Natural killer cell treated with Interleukin-12 subunit alpha and Interleukin-12 subunit beta and Interleukin-15 and Interleukin-18, amount 100 ng/mL, for 72 hours (primary cell): ENCODE measurements at regions not wholly inside any gene's neighbourhood (a gene's known extent, or its start where the extent isn't known, plus 50 kb on each side); places are given as distances from the start of the nearest gene placed in this dataset.
A peak's percentile ranks its signal among the peaks of the same experiment; 100 is the strongest.

Experiments used
- ATAC-seq, 2 donors: fragments of 150-1000 bp; cut with Tn5 transposase in 1 of 2; sonication (Bioruptor Pico), chemical (Tn5 transposase) in 1 of 2; 2 replicates each; pipeline ENCODE4 v1.10.0; 2021
- DNase-seq: peaks from one replicate; pipeline ENCODE4 v3.0.0; 2022; ENCODE audit warnings: low spot score
- H3K27ac Mint-ChIP-seq, 2 donors: 1 replicate in 1 of 2; 2 replicates in 1 of 2; pipeline ENCODE4 v1.8.0; 2022; ENCODE audit warnings: mixed read lengths in 2 of 2, mild to moderate bottlenecking in 1 of 2, moderate library complexity in 1 of 2
- H3K27me3 Mint-ChIP-seq, 2 donors: 1 replicate in 1 of 2; 2 replicates in 1 of 2; pipeline ENCODE4 v1.8.0; 2022; ENCODE audit warnings: mixed read lengths in 2 of 2
- H3K36me3 Mint-ChIP-seq: one replicate; pipeline ENCODE4 v1.8.0; 2022; ENCODE audit warnings: mixed read lengths
- H3K4me1 Mint-ChIP-seq, 2 donors: 1 replicate in 1 of 2; 2 replicates in 1 of 2; pipeline ENCODE4 v1.8.0; 2022; ENCODE audit warnings: low read depth in 2 of 2, mixed read lengths in 2 of 2, mild to moderate bottlenecking in 1 of 2
- H3K4me3 Mint-ChIP-seq: one replicate; pipeline ENCODE4 v1.8.0; 2022; ENCODE audit warnings: mixed read lengths
- H3K9me3 Mint-ChIP-seq: 2 replicates; pipeline ENCODE4 v1.8.0; 2022; ENCODE audit warnings: mixed read lengths

DNA sequence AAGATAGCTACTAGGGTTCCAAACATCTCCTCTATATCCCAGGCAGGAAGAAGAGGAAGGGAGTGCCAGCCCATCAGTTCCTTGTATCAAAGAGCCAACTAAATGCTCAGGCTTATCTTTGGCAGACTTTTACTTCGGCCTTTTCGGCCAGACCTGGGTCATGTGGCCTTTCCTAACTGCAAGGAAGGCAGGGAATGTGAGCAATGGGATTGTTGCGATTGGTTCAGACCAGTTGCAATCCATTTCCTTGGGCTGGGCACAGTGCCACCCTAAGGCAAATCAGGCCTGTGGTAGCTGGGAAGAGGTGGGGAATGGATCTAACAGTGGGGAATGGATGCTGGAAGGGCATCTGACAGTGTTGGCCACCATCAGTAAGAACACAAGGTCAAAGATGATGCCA, 109.9 kb downstream of the RPS24 start:
- H3K9me3 Mint-ChIP-seq, result no peaks in the 10 kb centered on the region

DNA sequence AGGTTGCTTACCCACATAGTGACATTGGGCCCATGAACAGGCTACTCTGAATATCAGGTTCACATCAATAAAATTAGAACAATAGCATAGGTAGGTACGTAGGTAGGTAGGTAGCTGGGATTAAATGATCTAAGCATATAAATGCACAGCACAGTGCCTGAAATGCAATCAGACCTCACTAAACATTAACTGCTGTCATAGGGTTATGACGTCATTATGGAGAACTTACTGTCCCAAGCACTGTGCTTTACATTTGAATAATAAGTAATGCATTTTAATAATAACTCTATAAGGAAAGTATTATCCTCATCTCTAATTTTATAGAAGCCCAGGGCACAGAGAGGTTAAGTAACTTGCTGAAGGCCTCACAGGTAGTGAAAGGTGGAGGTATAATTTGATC, 112.5 kb downstream of the RPS24 start:
- Mint-ChIP-seq H3K4me1 (no peaks in the 10 kb centered on the region), H3K9me3 (no peaks in the 10 kb centered on the region), H3K36me3 (no peaks in the 10 kb centered on the region), H3K27ac (no peak overlapping the region), H3K27me3 (peaks cover 8 to 14% of the 10 kb centered on the region in 2 donors), H3K4me3 (no peak overlapping the region)
- DNase-seq (no peak), ATAC-seq (no peak)

More for the DNA sequence above, 109.9 kb downstream of the RPS24 start:
- H3K4me1 Mint-ChIP-seq, result no peaks in the 10 kb centered on the region
- H3K27me3 Mint-ChIP-seq, result peaks cover 10 to 21% of the 10 kb centered on the region in 2 donors
- no peak overlapping the region for H3K4me3 Mint-ChIP-seq
- no peaks in the 10 kb centered on the region for H3K36me3 Mint-ChIP-seq
- DNase-seq (no peak), ATAC-seq (no peak)
- H3K27ac Mint-ChIP-seq, result no peak overlapping the region

DNA sequence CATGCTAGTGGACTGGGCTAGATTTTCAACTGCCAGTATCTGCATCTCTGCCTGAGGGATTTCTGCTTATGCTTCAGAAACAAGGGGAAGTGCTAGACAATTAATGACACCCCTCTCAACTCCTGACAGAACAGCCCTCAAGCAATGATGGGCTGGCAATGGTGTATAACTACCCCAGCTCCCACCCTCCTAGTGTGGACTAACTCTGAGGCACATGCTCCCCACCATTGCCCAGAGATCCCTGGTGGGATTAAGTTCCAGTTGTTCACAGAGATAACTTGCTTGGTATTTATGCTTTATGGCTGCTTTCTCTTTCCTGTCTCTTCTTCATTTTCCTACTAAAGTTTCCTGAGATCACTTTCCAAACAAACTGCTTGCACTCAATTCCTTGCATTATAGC, 113.5 kb downstream of the RPS24 start:
- H3K27me3 Mint-ChIP-seq, result peaks cover 2 to 8% of the 10 kb centered on the region in 2 donors
- no peaks in the 10 kb centered on the region for H3K36me3 Mint-ChIP-seq
- no peaks in the 10 kb centered on the region for H3K4me1 Mint-ChIP-seq
- H3K9me3 Mint-ChIP-seq, result no peaks in the 10 kb centered on the region
- H3K27ac Mint-ChIP-seq, result no peak overlapping the region
- no peak overlapping the region for H3K4me3 Mint-ChIP-seq
- DNase-seq (no peak), ATAC-seq (no peak)

DNA sequence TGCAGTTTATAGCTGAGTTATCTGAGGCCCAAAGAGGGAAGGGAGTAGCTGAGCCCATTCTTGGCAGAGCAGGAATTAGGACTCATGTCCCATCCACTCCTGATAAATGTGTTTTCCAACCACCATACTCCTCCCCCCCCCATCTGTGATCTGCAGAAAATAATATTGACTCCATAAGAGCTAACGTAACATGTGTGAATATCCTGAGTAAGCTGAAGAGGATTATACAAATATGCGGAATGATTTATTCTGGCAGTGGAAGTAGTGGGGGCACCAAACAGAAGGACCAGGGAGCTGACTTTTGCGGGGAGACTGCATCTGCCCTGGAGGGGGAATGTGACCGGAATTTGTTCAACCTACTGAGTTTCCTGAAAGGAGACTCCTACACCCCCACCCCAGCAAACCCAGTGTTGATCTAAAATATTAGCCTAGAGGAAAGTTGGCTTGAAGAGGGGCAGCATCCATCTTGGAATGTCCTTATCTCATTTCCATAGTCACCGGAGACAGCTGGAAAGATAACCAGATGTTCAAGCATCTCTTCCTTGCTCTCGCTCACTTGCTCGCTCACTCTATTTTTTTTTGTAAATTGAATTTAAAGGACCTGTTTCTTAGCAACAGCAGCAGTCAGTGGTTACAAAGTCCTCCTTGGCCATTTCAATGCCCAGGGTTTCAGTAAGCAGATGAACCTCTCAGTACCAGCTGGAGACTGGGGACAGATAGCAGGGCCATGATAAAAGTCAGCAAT, 114.7 kb downstream of the RPS24 start:
- Mint-ChIP-seq H3K27ac (no peak overlapping the region), H3K9me3 (no peaks in the 10 kb centered on the region), H3K27me3 (peaks cover 0 to 8% of the 10 kb centered on the region in 2 donors), H3K4me3 (no peak overlapping the region), H3K36me3 (no peaks in the 10 kb centered on the region), H3K4me1 (no peaks in the 10 kb centered on the region)
- no peak for ATAC-seq
- DNase-seq, result no peak

DNA sequence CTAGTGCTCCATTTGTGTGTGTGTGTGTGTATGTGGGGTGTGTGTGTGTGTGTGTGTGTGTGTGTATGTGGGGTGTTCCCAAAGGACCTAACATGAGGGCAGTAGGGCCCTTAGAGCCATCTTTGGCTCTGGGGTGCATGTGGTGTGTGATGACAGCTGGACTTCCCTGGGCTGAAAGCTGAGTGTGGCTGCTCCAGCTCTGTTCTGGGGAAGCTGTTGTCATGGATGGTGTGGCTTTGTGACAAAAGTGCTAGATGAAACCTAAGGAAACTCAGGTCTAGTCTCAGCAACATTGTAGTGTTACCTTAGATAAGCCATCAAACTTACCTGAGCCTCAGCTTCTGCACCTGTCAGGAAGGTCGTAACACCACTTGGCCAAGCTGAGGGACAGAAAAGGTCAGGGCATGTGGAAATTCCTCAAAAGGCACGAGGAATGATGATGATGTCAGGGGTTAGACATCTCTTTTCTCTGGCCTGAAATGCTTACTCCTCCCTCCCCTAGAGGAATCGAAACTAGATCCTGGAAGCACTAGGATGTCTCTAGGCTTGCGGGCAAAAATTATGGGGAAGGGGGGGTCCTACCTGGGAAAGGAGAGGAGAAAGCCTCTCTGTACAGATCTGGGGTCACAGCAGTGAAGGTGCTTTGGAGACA, 115.4 kb downstream of the RPS24 start:
- ATAC-seq (no peak), DNase-seq (no peak)
- peaks cover 0 to 8% of the 10 kb centered on the region in 2 donors for H3K27me3 Mint-ChIP-seq
- no peaks in the 10 kb centered on the region for H3K9me3 Mint-ChIP-seq
- no peaks in the 10 kb centered on the region for H3K4me1 Mint-ChIP-seq
- H3K4me3 Mint-ChIP-seq, result no peak overlapping the region
- H3K36me3 Mint-ChIP-seq, result no peaks in the 10 kb centered on the region
- no peak overlapping the region for H3K27ac Mint-ChIP-seq

DNA sequence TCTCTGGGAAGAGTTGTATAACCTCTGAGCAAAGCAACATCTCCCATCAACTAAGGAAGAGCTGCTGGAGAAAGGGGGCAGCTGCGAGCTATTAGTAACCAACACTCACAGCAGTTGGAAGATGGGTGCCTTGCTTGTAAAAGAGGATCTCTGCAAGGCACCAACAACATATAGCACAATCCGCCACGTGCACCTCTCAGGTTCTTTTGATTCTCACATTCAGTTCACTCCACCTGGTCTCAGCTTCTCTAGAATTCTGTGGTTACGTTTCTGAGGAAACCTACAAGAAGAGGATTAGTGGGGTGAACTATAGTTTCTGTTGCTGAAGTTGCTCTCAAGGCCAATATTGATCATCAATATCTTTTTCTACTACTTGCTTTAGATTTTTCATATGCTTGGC, 117.1 kb downstream of the RPS24 start:
- H3K9me3 Mint-ChIP-seq, result no peaks in the 10 kb centered on the region
- ATAC-seq (no peak), DNase-seq (no peak)
- no peak overlapping the region for H3K4me3 Mint-ChIP-seq
- no peaks in the 10 kb centered on the region for H3K36me3 Mint-ChIP-seq
- no peaks in the 10 kb centered on the region for H3K27me3 Mint-ChIP-seq
- no peak overlapping the region for H3K27ac Mint-ChIP-seq
- H3K4me1 Mint-ChIP-seq, result peaks cover 5 to 7% of the 10 kb centered on the region in 2 donors

DNA sequence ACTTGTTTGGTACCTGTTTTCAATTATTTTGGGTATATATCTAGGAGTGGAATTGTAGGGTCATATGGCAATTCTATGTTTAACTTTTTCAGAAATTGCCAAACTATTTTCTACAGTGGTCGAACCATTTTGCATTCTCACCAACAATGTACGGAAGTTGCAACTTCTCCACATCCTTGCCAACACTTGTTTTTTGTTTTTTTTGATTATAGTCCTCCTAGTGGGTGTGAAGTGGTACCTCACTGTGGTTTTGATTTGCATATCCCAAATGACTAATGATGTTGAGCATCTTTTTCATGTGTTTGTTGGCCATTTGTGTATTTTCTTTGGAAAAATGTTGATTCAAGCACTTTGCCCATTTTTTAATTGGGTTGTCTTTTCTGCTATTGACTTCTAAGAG, 122.1 kb downstream of the RPS24 start:
- H3K36me3 Mint-ChIP-seq, result peaks cover 5% of the 10 kb centered on the region
- no peak overlapping the region for H3K27ac Mint-ChIP-seq
- H3K9me3 Mint-ChIP-seq, result no peaks in the 10 kb centered on the region
- H3K4me3 Mint-ChIP-seq, result peak overlapping the region; percentile 24
- H3K4me1 Mint-ChIP-seq, result peaks cover 16 to 20% of the 10 kb centered on the region in 2 donors
- peak; percentile 71 to 76 for ATAC-seq
- no peak for DNase-seq
- H3K27me3 Mint-ChIP-seq, result peaks cover 3 to 9% of the 10 kb centered on the region in 2 donors

DNA sequence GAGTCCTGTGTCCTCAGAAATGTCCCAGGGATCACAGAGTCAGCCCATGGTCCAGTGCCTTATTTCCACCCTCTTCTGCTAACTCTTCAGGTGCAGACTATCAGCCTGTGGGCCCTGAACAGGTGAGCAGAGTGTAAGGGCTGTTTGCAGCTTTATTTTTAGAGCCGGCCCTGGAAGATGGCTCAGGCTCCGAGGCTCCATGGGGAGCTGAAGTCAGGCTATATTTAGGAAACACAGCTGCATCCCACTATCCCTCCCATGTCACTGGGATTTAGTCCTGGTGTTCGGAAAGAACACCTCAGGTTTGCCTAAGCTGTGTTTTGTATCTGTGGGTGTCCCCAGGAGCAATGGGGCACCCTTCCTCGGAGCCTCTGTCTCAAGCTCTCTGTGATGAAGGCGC, 126.9 kb downstream of the RPS24 start:
- Mint-ChIP-seq H3K27ac (no peak overlapping the region), H3K4me3 (no peak overlapping the region), H3K4me1 (peaks cover 12 to 23% of the 10 kb centered on the region in 2 donors), H3K36me3 (peaks cover 5% of the 10 kb centered on the region), H3K27me3 (peaks cover 3 to 9% of the 10 kb centered on the region in 2 donors), H3K9me3 (no peaks in the 10 kb centered on the region)
- no peak for ATAC-seq
- no peak for DNase-seq

DNA sequence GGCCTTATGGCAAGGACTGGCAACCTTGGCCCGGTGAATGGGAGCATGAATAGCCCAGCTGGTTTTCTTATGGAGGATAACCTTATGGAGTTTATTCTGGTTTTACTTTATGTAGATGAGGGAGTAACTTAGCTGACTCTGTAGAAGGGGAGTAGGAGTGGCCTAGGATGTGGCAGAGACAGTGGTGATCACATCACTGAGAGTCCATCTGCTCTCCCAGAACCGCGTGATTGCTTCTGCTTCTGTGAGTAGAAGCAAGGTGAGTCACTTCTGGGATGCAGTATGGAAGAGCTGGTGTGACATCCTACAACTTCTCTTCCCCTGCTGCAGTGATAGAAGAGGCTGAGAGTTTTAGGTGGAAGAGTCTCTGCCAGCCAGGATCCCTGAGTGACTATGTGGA, 129.2 kb downstream of the RPS24 start:
- Mint-ChIP-seq H3K36me3 (no peaks in the 10 kb centered on the region), H3K27me3 (peaks cover 3 to 9% of the 10 kb centered on the region in 2 donors), H3K4me1 (peaks cover 4 to 9% of the 10 kb centered on the region in 2 donors), H3K9me3 (no peaks in the 10 kb centered on the region), H3K27ac (no peak overlapping the region), H3K4me3 (no peak overlapping the region)
- no peak for ATAC-seq
- DNase-seq, result no peak

DNA sequence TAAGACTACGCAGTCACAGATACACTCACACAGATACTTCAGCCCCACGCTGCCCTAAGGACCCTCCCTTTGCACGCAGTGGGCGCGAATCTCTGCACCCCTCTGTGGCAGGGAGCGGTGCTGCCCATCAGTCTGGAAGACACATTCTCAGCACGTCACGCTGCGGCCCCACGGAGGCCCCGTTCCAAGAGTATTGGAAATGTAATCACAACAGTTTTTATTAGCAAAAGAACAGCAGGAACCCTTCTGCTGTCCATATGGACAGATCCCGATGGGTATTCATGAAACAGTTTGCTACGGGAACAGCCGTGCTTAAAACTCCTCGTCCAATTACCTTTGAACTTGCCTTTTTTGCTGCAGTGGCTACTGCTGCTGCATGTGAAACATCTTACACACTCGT, 131.0 kb downstream of the RPS24 start:
- no peak for DNase-seq
- Mint-ChIP-seq H3K9me3 (no peaks in the 10 kb centered on the region), H3K27ac (no peak overlapping the region), H3K4me3 (no peak overlapping the region), H3K4me1 (peaks cover 4 to 9% of the 10 kb centered on the region in 2 donors), H3K36me3 (no peaks in the 10 kb centered on the region), H3K27me3 (peaks cover 3 to 5% of the 10 kb centered on the region in 2 donors)
- no peak for ATAC-seq

DNA sequence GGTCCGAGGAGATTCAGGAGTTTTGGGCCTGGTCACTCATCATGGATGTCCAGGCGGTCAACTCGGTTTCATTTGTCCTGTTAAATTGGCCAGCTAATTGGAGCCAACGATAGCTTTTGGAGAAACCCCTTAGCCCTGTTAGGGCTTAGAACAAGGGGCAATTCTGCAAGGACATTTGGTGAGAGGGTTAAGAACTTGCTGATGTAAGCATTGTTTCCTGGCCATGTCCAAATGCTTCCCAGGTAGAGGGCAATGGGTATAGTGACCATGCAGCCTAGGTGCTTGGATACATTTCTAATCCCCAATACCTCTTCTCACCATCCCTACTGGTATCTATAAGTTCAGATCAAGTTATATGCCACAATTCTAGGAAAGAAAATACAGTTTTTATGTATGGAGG, 131.5 kb downstream of the RPS24 start:
- no peak for ATAC-seq
- DNase-seq, result no peak
- Mint-ChIP-seq H3K9me3 (no peaks in the 10 kb centered on the region), H3K27ac (no peak overlapping the region), H3K4me1 (peaks cover under 1 to 9% of the 10 kb centered on the region in 2 donors), H3K36me3 (no peaks in the 10 kb centered on the region), H3K4me3 (no peak overlapping the region), H3K27me3 (peaks cover under 1 to 5% of the 10 kb centered on the region in 2 donors)

DNA sequence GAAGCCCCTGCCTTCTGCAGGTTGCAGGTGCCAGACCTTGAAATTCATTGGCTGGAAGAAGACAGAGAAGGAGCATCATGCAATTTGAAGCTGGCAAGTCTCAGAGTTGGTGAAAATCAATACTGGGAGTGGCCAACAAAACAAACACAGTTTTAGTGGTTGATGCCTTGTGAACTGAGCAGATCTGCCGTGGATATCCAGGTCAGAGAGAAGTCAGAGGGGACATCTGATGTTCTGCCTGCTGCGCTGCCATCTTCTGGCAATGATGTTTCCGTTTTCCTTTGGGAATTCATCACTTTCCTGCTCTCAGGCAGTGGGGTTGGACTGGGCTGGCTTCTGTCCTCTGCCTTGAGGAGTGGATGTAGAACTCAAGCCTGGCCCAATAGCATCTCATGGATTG, 132.0 kb downstream of the RPS24 start:
- no peak overlapping the region for H3K4me3 Mint-ChIP-seq

DNA sequence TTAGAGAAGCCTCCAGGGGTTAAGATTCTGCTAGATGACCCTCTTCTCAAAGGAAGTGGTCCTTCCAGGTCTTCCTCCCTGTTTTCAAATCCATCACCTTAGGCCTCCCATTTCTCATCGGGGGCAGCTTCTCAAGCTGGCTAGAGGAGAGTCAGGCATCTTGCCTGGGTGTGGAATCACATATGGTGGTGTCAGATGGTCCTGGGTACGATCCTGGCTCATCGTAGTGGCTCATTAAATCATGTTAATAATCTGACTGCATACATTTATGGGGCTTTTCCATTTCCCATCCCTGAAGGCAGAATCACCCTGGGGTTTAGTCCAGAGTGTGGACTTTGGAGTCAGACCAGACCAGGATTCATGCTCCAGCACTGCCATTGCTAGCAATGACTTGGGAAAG, 132.6 kb downstream of the RPS24 start:
- ATAC-seq, result no peak
- H3K27me3 Mint-ChIP-seq, result peaks cover 0 to 5% of the 10 kb centered on the region in 2 donors
- no peak overlapping the region for H3K27ac Mint-ChIP-seq
- H3K36me3 Mint-ChIP-seq, result no peaks in the 10 kb centered on the region
- no peak overlapping the region for H3K4me3 Mint-ChIP-seq
- no peaks in the 10 kb centered on the region for H3K9me3 Mint-ChIP-seq
- peak; percentile 13 for DNase-seq
- H3K4me1 Mint-ChIP-seq, result peaks cover 0 to 7% of the 10 kb centered on the region in 2 donors

More for the DNA sequence above, 132.0 kb downstream of the RPS24 start:
- no peaks in the 10 kb centered on the region for H3K36me3 Mint-ChIP-seq
- H3K27ac Mint-ChIP-seq, result no peak overlapping the region
- DNase-seq (no peak), ATAC-seq (no peak)
- peaks cover 0 to 5% of the 10 kb centered on the region in 2 donors for H3K27me3 Mint-ChIP-seq
- no peaks in the 10 kb centered on the region for H3K9me3 Mint-ChIP-seq
- H3K4me1 Mint-ChIP-seq, result peaks cover 0 to 9% of the 10 kb centered on the region in 2 donors

DNA sequence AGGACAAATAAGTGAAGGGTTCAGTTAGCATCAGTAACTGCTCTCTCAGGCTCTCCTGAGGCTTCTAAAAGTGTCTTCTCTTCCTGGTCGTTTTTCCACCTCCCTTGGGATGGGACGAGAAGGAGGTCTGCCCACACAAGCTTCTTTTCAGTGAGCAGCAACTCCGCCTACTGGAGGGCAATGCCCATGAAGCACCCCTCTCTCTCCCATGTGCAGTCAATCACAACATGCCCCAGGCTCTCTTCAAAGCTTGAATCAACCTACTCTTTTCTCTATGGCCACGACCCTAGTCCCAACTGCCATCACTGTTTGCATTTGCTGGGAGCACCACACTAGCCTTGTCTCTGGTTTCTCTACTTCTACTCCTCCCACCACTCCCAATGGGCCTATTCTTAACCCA, 135.6 kb downstream of the RPS24 start:
- no peak overlapping the region for H3K4me3 Mint-ChIP-seq
- H3K27ac Mint-ChIP-seq, result no peak overlapping the region
- no peaks in the 10 kb centered on the region for H3K36me3 Mint-ChIP-seq
- H3K4me1 Mint-ChIP-seq, result no peaks in the 10 kb centered on the region
- H3K27me3 Mint-ChIP-seq, result peaks cover 5% of the 10 kb centered on the region in 2 donors
- ATAC-seq (no peak), DNase-seq (no peak)
- no peaks in the 10 kb centered on the region for H3K9me3 Mint-ChIP-seq
